ENCODE measurements at regions not wholly inside any gene's neighbourhood (a gene's known extent, or its start where the extent isn't known, plus 50 kb on each side); places are given as distances from the start of the nearest gene placed in this dataset.
"Not testable (repeated sequence)": the region's sequence is repeated elsewhere in the genome, so short reads cannot be mapped to it uniquely, and the experiment has no call there.

GRCh38 chr7:50853311-50853710 is 70.6 kb upstream of the GRB10 start:
- DNase-seq = no peak

- no peak for DNase-seq
Observed at GRCh38 chr7:50852901-50853300, 70.2 kb upstream of the GRB10 start.

GRCh38 chr7:50851891-50852290 is 69.2 kb upstream of the GRB10 start:
- no peak for DNase-seq

- DNase-seq = no peak
Observed at GRCh38 chr7:50851451-50851850, 68.8 kb upstream of the GRB10 start.

- no peak for DNase-seq
Observed at GRCh38 chr7:50849991-50850390, 67.3 kb upstream of the GRB10 start.

GRCh38 chr7:50848203-50848602 is 65.5 kb upstream of the GRB10 start:
- no peak for DNase-seq

- not testable (repeated sequence) for DNase-seq
Observed at GRCh38 chr7:50844861-50845260, 62.2 kb upstream of the GRB10 start.

GRCh38 chr7:50842041-50842440 is 59.3 kb upstream of the GRB10 start:
- DNase-seq = no peak

- no peak for DNase-seq
Observed at GRCh38 chr7:50838675-50839377, 56.1 kb upstream of the GRB10 start.

- DNase-seq = no peak
Observed at GRCh38 chr7:50837965-50838364, 55.3 kb upstream of the GRB10 start.

GRCh38 chr7:50836646-50837045 is 54.0 kb upstream of the GRB10 start:
- no peak for DNase-seq

GRCh38 chr7:50835156-50835555 is 52.5 kb upstream of the GRB10 start:
- DNase-seq = no peak

GRCh38 chr7:50834679-50835078 is 52.0 kb upstream of the GRB10 start:
- DNase-seq = no peak

GRCh38 chr7:50834031-50834535 is 51.4 kb upstream of the GRB10 start:
- DNase-seq = no peak

- no peak for DNase-seq
Observed at GRCh38 chr7:50832744-50833143, 50.0 kb upstream of the GRB10 start.

All from SW 1271 (cell line).